ENCODE measurements at regions not wholly inside any gene's neighbourhood (a gene's known extent, or its start where the extent isn't known, plus 50 kb on each side); places are given as distances from the start of the nearest gene placed in this dataset.
"Not testable (repeated sequence)": the region's sequence is repeated elsewhere in the genome, so short reads cannot be mapped to it uniquely, and the experiment has no call there.

DNA sequence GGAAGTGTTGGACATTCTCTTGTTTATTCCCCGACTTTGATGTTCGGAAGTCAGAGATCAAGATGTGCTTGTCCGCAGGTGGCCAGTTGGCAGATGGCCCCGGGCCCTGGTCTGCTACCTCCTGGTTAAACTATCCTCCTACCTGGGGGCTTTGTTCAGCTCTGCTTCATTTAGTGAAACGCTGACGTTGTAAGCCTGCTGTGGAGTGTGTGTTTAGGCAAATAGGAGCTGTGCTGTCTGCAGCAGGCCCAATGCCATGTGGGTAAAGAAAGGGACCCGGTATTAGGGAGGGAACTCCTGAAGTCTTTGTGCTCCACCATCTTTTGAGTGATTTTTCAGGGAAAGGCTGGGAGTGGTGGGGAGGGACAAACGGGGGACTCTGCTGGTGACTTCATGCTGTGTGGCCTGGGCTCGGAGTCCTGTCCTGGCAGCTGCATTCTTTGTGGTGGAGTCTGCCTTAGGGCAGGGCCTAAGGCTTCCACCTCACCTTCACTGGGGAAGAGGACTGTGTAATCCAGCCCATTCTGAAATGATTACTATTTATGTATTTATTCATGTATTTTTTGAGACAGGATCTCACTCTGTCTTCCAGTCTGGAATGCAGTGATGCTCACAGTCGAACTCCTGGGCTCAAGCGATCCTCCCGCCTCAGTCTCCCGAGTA, 171.1 kb upstream of the KLF6 start:
- 89 to 98% methylated on average over 6 to 13 of the region's 13 CpGs for WGBS, 2 donors (ENCODE audit: low coverage in 1 of 2)
- Histone ChIP-seq H3K27me3 (no peaks in the 10 kb centered on the region), H3K9me3 (no peaks in the 10 kb centered on the region), H3K27ac (no peak overlapping the region), H3K4me1 (no peaks in the 10 kb centered on the region), H3K36me3 (no peaks in the 10 kb centered on the region), H3K4me3 (no peak overlapping the region)
- no peak for DNase-seq
- in situ Hi-C loops (cut with MboI; ENCODE audit: low pct_ligation_motif_present in 1 of 4, low pct_unique_long_range_greater_than_20kb in 1 of 4, low sequenced_read_pairs in 3 of 4) (no loop called here), intact Hi-C loops (cut with DNase I; ENCODE audit: low total_unique reads) (no loop called here)
- TF ChIP-seq POLR2AphosphoS5 (IDR thresholded peaks at IDR 0.05) (no peak), POLR2A (IDR thresholded peaks at IDR 0.05) (no peak), EP300 (IDR thresholded peaks at IDR 0.05; ENCODE audit: low read depth) (no peak)
- TF ChIP-seq, protein P1, sequence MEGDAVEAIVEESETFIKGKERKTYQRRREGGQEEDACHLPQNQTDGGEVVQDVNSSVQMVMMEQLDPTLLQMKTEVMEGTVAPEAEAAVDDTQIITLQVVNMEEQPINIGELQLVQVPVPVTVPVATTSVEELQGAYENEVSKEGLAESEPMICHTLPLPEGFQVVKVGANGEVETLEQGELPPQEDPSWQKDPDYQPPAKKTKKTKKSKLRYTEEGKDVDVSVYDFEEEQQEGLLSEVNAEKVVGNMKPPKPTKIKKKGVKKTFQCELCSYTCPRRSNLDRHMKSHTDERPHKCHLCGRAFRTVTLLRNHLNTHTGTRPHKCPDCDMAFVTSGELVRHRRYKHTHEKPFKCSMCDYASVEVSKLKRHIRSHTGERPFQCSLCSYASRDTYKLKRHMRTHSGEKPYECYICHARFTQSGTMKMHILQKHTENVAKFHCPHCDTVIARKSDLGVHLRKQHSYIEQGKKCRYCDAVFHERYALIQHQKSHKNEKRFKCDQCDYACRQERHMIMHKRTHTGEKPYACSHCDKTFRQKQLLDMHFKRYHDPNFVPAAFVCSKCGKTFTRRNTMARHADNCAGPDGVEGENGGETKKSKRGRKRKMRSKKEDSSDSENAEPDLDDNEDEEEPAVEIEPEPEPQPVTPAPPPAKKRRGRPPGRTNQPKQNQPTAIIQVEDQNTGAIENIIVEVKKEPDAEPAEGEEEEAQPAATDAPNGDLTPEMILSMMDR (IDR thresholded peaks at IDR 0.05): no peak

DNA sequence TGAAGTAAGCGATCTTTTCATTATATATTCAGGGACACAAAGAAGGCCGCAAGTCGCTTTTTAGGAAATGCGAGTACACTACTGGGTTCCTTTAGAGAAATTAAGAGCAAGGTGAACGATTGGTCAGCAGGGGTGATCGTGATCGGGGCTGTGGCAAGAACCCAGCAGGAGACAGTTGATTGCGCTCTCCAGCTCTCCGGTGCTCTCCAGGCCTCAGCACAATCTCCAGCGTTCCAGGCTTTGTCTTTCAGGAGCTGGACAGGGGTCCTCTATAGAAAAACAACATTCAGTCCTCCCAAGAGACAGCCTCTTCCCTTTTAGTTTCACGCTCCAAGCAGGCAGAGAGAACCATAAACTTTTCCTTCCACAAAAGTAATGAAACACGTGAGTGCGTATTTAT, 170.5 kb upstream of the KLF6 start:
- Histone ChIP-seq H3K4me3 (no peak overlapping the region), H3K9me3 (no peaks in the 10 kb centered on the region), H3K36me3 (no peaks in the 10 kb centered on the region), H3K27me3 (no peaks in the 10 kb centered on the region), H3K27ac (no peak overlapping the region), H3K4me1 (no peaks in the 10 kb centered on the region)
- 87 to 94% methylated on average over 13 of the region's 13 CpGs for WGBS, 2 donors (ENCODE audit: low coverage in 1 of 2)
- TF ChIP-seq EP300 (IDR thresholded peaks at IDR 0.05; ENCODE audit: low read depth): no peak
- no peak for TF ChIP-seq POLR2AphosphoS5 (IDR thresholded peaks at IDR 0.05)
- TF ChIP-seq, protein P1 (IDR thresholded peaks at IDR 0.05): no peak
- no peak for TF ChIP-seq POLR2A (IDR thresholded peaks at IDR 0.05)
- in situ Hi-C loops (cut with MboI; ENCODE audit: low pct_ligation_motif_present in 1 of 4, low pct_unique_long_range_greater_than_20kb in 1 of 4, low sequenced_read_pairs in 3 of 4) (no loop called here), intact Hi-C loops (cut with DNase I; ENCODE audit: low total_unique reads) (no loop called here)
- DNase-seq: no peak

DNA sequence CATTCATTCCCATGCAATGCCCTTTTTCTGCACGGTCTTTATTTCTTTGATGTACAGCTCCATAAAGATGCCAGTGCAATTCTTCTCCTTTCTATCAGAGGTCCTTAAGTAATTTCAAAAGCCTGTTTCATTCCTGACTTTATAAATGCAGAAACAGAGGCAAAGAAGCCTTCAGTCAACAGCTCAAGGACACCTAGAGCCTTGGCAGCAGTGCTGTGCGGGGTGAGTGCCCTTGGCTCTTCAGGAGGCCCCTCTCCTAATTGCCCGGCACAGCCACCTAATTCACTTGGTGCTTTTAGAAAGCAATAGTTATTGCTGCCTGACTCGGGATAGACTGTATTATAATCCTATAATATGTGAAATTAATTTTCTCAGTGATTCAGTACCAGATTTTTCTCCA, 169.6 kb upstream of the KLF6 start:
- no peaks in the 10 kb centered on the region for H3K9me3 ChIP-seq
- no peaks in the 10 kb centered on the region for H3K27me3 ChIP-seq
- intact Hi-C loops (cut with DNase I; ENCODE audit: low total_unique reads): no loop called here
- no peaks in the 10 kb centered on the region for H3K36me3 ChIP-seq
- in situ Hi-C loops (cut with MboI; ENCODE audit: low pct_ligation_motif_present in 1 of 4, low pct_unique_long_range_greater_than_20kb in 1 of 4, low sequenced_read_pairs in 3 of 4): no loop called here
- no peak for TF ChIP-seq EP300 (IDR thresholded peaks at IDR 0.05; ENCODE audit: low read depth)
- no peak overlapping the region for H3K27ac ChIP-seq
- WGBS, 2 donors (ENCODE audit: low coverage in 1 of 2): 79 to 82% methylated on average over 2 to 4 of the region's 4 CpGs
- H3K4me3 ChIP-seq: no peak overlapping the region
- H3K4me1 ChIP-seq: no peaks in the 10 kb centered on the region
- no peak for DNase-seq

DNA sequence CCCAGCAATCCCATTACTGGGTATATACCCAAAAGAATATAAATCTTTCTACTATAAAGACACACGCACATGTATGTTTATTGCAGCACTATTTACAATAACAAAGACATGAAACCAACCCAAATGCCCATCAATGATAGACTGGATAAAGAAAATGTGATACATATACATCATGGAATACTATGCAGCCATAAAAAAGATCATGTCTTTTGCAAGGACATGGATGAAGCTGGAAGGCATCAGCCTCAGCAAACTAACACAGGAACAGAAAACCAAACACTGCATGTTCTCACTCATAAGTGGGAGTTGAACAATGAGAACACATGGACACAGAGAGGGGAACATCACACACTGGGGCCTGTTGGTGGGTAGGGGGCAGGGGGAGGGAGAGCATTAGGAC, 169.0 kb upstream of the KLF6 start:
- H3K36me3 ChIP-seq; intact Hi-C loops (cut with DNase I; ENCODE audit: low total_unique reads); H3K4me3 ChIP-seq; DNase-seq; H3K9me3 ChIP-seq; H3K27ac ChIP-seq; in situ Hi-C loops (cut with MboI; ENCODE audit: low pct_ligation_motif_present in 1 of 4, low pct_unique_long_range_greater_than_20kb in 1 of 4, low sequenced_read_pairs in 3 of 4); H3K27me3 ChIP-seq; H3K4me1 ChIP-seq: not testable (repeated sequence)
- 85 to 100% methylated on average over 1 of the region's 1 CpG for WGBS, 2 donors (ENCODE audit: low coverage in 1 of 2)

DNA sequence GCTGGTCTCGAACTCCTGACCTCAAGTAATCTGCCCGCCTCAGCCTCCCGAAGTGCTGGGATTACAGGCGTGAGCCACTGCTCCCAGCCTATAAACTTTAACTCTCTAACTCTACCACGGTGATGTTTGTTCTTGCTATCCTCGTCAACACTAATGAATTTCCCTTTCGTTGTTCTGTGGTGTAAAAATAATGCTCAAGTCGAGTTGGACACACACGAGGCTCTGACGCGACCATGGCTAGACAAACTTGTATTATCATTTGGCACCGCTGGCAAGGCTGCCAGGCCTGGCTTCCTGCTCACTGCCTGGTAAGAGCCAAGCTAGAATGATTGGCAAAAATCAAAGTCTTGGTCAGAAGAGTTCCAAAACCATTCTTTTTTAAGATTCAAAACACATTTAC, 167.0 kb upstream of the KLF6 start:
- TF ChIP-seq EP300 (IDR thresholded peaks at IDR 0.05; ENCODE audit: low read depth): no peak
- TF ChIP-seq, protein P1 (IDR thresholded peaks at IDR 0.05): no peak
- no peak for TF ChIP-seq POLR2A (IDR thresholded peaks at IDR 0.05)
- TF ChIP-seq POLR2AphosphoS5 (IDR thresholded peaks at IDR 0.05): no peak
- H3K4me1 ChIP-seq: no peaks in the 10 kb centered on the region
- 70 to 76% methylated on average over 11 to 12 of the region's 12 CpGs for WGBS, 2 donors (ENCODE audit: low coverage in 1 of 2)
- H3K4me3 ChIP-seq: no peak overlapping the region
- in situ Hi-C loops (cut with MboI; ENCODE audit: low pct_ligation_motif_present in 1 of 4, low pct_unique_long_range_greater_than_20kb in 1 of 4, low sequenced_read_pairs in 3 of 4) (no loop called here), intact Hi-C loops (cut with DNase I; ENCODE audit: low total_unique reads) (no loop called here)
- H3K27ac ChIP-seq: no peak overlapping the region
- H3K9me3 ChIP-seq: no peaks in the 10 kb centered on the region
- H3K27me3 ChIP-seq: no peaks in the 10 kb centered on the region
- H3K36me3 ChIP-seq: no peaks in the 10 kb centered on the region
- no peak for DNase-seq
